ENCODE measurements at regions not wholly inside any gene's neighbourhood (a gene's known extent, or its start where the extent isn't known, plus 50 kb on each side); places are given as distances from the start of the nearest gene placed in this dataset.

- TF ChIP-seq EZH2 (IDR thresholded peaks at IDR 0.05; ENCODE audit: insufficient read depth, poor library complexity, severe bottlenecking) (no peak), EZH2phosphoT487 (IDR thresholded peaks at IDR 0.05; ENCODE audit: insufficient read depth, low read depth) (no peak)
Observed at GRCh38 chr6:53725791-53726575, 60.4 kb upstream of the KLHL31 start.
